ENCODE measurements at regions not wholly inside any gene's neighbourhood (a gene's known extent, or its start where the extent isn't known, plus 50 kb on each side); places are given as distances from the start of the nearest gene placed in this dataset.

DNA sequence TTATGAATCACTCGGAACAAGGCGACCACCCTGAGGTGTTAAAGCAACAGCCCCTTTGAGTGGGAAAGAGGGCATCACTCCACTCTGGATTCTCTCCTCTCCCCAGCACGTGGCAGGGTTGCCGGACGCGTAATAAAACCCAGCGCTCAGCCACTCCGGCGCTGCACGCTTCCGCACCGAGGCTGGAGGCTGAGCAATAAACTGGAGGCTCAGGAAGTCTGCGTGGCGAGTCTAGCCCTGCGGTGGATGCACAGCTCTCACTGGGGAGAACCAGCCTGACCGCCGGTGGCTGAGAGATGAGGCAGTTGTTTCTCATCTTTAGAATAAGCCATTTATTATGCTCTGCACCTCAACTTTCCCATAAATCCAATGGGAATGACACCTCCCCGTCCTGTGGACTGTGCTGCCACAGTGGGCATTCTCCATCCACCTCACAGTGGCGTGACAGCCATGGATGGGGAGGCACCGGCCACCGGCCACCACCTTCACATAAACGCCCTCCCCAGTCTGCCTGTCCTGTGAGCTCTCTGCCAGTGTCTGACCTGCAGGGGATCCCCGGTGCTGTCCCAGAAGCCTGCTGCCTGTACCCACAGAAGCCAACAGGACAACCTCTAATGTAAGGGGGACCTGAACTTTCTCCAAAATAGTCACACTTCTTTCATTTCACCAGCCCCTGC lies 64.2 kb upstream of the GGTLC1 start:
- no peak for DNase-seq (ENCODE audit: low read depth)

DNA sequence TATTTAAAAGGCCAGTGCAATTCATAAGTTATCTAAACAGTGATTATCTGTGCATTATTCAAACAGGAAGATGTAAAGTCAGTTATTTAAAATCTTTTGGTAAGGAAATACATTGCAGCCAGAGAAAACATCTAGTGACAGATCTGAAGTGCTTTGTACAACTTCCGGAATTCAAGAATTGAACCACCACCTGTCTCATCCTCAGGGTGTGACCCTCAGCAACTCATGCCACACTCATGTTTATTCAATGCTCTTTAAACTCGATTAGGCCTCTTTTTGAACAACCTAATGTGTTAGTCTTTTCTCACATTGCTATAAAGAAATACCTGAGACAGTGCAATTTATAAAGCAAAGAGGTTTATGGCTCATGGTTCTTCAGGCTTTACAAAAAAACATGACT lies 62.6 kb upstream of the GGTLC1 start:
- no peak for DNase-seq (ENCODE audit: low read depth)

DNA sequence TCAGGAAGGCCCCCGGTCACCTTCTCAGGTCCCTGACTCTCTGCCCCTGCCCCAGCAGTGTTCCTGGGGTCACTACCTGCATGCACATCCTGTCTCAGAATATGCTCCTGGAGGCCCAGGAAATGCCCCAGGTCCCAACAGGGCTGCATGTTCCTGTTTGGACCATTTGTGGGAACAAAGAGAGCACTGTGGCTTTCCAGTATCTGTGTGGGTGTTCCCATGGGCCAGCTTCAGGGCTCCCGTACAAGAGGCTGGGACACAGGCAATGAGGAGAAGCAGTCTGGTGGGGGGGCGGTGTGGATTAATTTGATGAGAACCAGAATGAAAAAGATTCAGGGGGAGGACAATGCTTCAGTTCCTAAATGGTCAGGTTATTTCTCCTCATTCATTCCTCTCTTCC lies 61.5 kb upstream of the GGTLC1 start:
- DNase-seq (ENCODE audit: low read depth), result no peak

DNA sequence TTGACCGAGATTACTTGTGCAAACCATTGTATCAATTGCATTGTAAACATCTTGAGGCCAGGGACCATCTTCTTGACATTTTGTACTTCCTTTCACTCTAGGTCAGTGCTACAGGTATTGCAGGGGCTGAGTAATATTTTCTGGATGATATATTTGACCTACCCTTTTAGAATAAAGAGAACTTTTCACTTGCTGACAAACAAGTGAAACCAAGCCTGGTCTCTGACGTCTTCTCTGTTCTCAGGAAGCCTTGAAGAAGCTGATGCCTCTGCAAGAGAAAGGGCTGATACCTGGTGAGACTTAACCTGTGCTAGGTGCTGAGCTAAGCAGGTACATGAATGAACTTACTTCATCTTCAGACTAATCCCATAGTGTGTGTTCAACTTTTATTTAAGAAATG lies 60.5 kb upstream of the GGTLC1 start:
- DNase-seq (ENCODE audit: low read depth), result no peak

DNA sequence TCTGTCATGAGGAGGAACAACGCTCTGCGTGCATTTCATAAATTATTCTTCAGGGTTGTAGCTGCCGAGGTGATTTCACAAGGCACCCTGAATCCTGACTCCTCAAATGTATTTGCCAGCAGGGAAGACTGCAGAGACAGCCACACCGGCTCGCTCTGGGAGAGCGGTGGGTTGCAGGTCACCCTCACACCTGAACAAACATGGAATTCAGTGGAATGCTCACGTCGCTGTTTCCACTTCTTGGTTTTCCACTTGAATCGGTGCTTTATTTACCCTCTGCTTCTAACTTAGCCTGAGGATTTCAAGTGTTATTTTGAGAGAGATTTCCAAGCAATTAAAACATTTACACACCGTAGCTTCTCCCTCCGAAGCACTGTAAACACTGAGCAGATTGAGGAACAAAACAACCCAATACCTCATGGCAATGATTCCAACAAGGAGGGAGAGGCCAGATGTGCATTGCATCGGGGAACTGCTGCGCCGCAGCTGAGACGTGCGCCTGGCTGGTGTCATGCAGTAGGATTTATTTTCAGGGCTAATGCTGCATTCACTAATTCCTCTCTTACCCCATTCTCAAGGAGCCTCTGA lies 59.5 kb upstream of the GGTLC1 start:
- DNase-seq (ENCODE audit: low read depth), result no peak

DNA sequence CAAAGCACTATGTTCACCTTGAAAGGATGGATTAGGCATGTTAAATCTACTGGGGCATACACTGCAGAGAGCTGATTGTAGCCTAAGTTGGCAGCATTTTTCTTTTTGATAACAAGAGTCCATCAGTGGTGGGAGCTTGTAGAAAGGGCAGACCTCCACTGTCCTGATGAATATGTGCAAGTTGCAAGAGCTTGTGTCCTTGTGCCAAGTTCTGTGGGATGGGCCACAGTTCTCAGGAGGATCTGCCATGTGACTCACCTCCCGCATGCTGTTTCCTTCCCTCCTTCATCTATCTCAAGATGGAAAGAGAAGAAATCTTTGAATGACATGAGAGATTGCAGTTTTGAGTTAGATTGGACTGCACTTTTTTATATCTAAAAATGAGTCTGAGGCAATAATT lies 58.3 kb upstream of the GGTLC1 start:
- no peak for DNase-seq (ENCODE audit: low read depth)

DNA sequence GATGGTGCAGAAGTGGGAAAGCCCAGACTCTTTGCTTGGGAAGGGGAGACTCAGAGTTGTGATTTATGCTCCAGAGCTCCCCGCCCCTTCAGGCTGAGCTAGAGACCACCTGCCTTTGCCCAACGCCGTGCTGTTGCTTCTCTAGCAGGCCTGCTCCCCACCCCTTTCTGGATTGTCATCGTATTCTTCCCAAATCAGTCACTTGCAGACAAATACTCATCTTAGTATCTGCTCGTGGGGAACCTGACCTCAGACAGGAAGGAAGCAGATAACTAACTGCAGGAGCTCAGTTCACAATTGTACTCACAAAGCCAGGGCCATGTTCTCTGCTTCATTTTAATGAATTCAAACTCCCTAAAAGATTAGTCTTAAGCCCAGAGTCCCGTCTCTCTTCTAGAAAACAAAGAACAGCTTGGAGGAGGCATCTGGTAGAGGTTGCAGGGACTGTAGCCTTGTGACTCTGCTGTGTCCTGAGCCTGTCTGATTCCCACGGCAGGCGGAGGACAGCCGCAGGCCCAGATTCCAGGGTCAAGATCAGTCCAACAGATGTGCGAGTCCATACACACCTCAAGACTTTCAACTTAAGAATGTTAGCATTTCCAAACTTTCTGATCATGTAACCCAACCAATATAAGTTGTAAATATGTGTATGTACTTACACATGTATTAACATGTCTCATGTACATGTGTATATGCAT lies 57.2 kb upstream of the GGTLC1 start:
- DNase-seq (ENCODE audit: low read depth), result no peak

DNA sequence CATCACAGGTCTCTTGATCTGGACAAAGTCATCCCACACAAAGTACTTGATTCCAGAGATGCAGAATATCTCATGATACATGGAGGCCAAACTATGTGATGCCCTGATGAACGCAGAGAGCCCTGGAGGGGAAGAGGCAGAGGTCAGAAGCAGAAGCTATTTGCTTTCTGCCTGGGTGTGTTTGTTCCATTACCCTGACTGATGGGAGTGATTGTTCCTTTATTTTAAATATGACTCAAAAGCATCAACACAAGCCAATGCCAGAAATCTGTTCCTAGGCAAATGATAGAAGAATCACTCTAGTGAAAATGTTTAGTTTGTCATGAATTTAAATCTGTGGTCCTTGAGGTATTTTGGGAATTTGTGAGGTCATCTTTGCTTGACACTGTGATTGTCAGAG lies 54.7 kb upstream of the GGTLC1 start:
- no peak for DNase-seq (ENCODE audit: low read depth)

DNA sequence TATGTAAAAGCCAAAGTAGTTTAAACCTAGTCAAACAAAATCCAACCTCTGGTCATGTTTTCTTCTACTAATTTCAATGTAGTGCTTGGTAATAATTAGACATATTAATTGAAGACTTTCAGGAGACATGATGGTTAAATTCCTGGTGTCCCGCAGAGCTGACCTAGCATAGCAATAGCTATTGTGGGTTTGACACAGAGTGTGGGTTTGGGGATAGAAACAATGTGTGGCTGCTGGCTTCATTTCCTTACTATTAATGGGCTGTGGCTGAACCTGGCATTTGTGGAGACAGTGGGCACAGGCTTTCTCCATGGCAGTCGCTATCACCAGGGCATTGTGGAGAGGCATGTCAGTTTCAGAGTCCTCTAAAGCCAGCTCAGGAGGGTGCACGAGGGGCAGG lies 54.1 kb upstream of the GGTLC1 start:
- DNase-seq (ENCODE audit: low read depth), result no peak

DNA sequence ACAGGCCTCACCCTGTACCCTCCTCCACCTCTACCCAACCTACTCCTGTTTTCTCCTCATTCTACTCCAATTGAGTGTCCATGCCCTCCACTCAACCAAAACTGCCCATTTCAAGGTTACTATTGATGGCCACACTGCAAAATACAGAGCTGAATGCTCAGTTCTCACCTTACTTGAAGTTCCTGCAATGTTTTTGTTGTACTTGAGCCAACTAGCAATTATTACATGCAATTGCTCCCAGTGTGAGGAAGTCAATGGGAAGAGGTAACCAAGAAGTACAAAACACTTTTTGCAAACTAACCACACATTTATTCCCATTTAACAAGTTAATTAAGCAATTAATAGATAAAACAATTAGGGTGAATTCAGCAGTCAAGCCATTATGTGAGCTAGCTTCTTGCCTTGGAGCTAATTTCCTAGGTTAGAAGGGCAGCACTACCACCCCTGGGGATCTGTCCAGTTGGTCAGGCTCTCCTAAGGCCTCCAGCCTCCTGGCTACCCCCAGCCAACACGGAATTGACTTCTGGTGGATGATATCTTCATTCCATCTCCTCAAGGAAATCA lies 52.4 kb upstream of the GGTLC1 start:
- no peak for DNase-seq (ENCODE audit: low read depth)

DNA sequence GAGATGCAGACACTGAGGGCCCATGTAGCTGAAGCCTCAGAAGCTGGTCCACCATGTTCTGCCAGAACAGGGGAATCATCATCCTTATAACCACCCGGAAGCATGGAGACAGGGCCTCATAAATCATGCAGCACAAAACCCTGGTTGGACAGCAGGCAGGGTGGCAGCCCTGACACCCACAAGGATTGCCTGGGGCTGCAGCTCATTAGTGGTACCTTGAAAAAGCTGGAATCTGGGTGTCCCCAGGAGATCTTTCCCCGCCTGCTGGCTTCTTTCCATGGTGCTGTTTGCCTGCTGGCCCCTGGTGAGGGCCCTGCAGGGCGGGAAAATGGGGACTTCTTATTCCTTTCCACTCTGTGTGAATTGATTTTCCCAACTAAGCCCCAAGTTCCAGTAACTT lies 50.6 kb upstream of the GGTLC1 start:
- DNase-seq (ENCODE audit: low read depth), result no peak
